IMR-90 (cell line): ENCODE measurements at regions not wholly inside any gene's neighbourhood (a gene's known extent, or its start where the extent isn't known, plus 50 kb on each side); places are given as distances from the start of the nearest gene placed in this dataset.

Experiments used
- ATAC-seq: fragments of 200-7000 bp; cut with Tn5 transposase; 2 replicates; pipeline ENCODE4 v1.9.1; 2020; ENCODE audit warnings: low read depth, mild to moderate bottlenecking, moderate library complexity
- BruUV-seq: library from RNA; stranded (reverse); fragments of 400-500 nt; replicated peaks from 2 replicates; lab custom pipeline; 2021; lab: Mats Ljungman, UMichigan
- CTCF ChIA-PET: fragments of 300-600 bp; formaldehyde crosslinking; extraction: SDS; loops from one replicate; lab custom pipeline; 2021; ENCODE audit warnings: antibody characterized with exemption; lab: Yijun Ruan, JAX
- POLR2A ChIA-PET: fragments of 300-600 bp; sonication (Branson Sonifier 250); formaldehyde crosslinking; loops from one replicate; lab custom pipeline; 2022; ENCODE audit warnings: antibody characterized with exemption; ENCODE audit not compliant: unreplicated experiment; lab: Charles Lee
- DNase-seq: peaks from one replicate; pipeline ENCODE4 v3.0.0; 2013
- H2AFZ ChIP-seq: replicated peaks from 2 replicates; pipeline ENCODE3; 2013; ENCODE audit warnings: low read length, mild to moderate bottlenecking; ENCODE audit not compliant: poor library complexity
- H2AK5ac ChIP-seq: 2 replicates; pipeline ENCODE4 v1.6.1; 2013; ENCODE audit warnings: low read depth, low read length, inconsistent platforms
- H2AK9ac ChIP-seq: replicated peaks from 2 replicates; pipeline ENCODE3; 2013; ENCODE audit warnings: mild to moderate bottlenecking, low read depth, low read length, moderate library complexity; ENCODE audit not compliant: poor library complexity
- H2BK120ac ChIP-seq: 2 replicates; pipeline ENCODE4 v1.6.1; 2013; ENCODE audit warnings: low read depth, low read length, inconsistent platforms
- H2BK15ac ChIP-seq: 3 replicates; pipeline ENCODE4 v1.6.1; 2013; ENCODE audit warnings: low read depth, low read length, inconsistent platforms
- H2BK20ac ChIP-seq: 2 replicates; pipeline ENCODE4 v1.6.1; 2013; ENCODE audit warnings: low read depth, mild to moderate bottlenecking, inconsistent platforms, low read length, moderate library complexity
- H2BK5ac ChIP-seq: 2 replicates; pipeline ENCODE4 v1.6.1; 2013; ENCODE audit warnings: mild to moderate bottlenecking, low read depth, low read length, inconsistent platforms; ENCODE audit not compliant: poor library complexity, severe bottlenecking
- H3K14ac ChIP-seq: replicated peaks from 2 replicates; pipeline ENCODE4 v1.6.1; 2013; ENCODE audit warnings: low read depth, low read length, inconsistent platforms
- H3K18ac ChIP-seq: 2 replicates; pipeline ENCODE4 v1.6.1; 2013; ENCODE audit warnings: low read depth, low read length, control low read depth
- H3K23ac ChIP-seq: 2 replicates; pipeline ENCODE4 v1.6.1; 2013; ENCODE audit warnings: low read depth, low read length, inconsistent platforms
- H3K27ac ChIP-seq: 2 replicates; pipeline ENCODE4 v1.5.1; 2013; ENCODE audit warnings: mild to moderate bottlenecking, control low read depth, low read length; ENCODE audit not compliant: insufficient read depth
- H3K27me3 ChIP-seq: 2 replicates; pipeline ENCODE4 v1.6.1; 2013; ENCODE audit warnings: low read length; ENCODE audit not compliant: control insufficient read depth, insufficient read depth
- H3K36me3 ChIP-seq: 2 replicates; pipeline ENCODE4 v1.6.1; 2013; ENCODE audit warnings: low read length, mixed read lengths; ENCODE audit not compliant: control insufficient read depth, insufficient read depth
- H3K4ac ChIP-seq: 2 replicates; pipeline ENCODE4 v1.6.1; 2013; ENCODE audit warnings: low read depth, low read length, inconsistent platforms
- H3K4me1 ChIP-seq: 2 replicates; pipeline ENCODE4 v1.6.1; 2013; ENCODE audit warnings: low read length, mixed read lengths; ENCODE audit not compliant: control insufficient read depth, insufficient read depth
- H3K4me2 ChIP-seq: 2 replicates; pipeline ENCODE4 v1.6.1; 2013; ENCODE audit warnings: low read depth, mild to moderate bottlenecking, control low read depth, low read length, moderate library complexity
- H3K4me3 ChIP-seq: 2 replicates; pipeline ENCODE4 v1.5.1; 2013; ENCODE audit warnings: low read depth, mild to moderate bottlenecking, control low read depth, low read length, moderate library complexity; ENCODE audit not compliant: insufficient read depth
- H3K56ac ChIP-seq: 2 replicates; pipeline ENCODE4 v1.6.1; 2013; ENCODE audit warnings: low read length, inconsistent platforms; ENCODE audit not compliant: insufficient read depth; ENCODE audit errors: extremely low read depth
- H3K79me1 ChIP-seq, 2 experiments: 2 replicates each; pipeline ENCODE4 v1.6.1; 2013; ENCODE audit warnings: low read length in 2 of 2, inconsistent platforms in 1 of 2, low read depth in 1 of 2
- H3K9ac ChIP-seq: 2 replicates; pipeline ENCODE4 v1.6.1; 2013; ENCODE audit warnings: low read depth, low read length, control low read depth
- H3K9me1 ChIP-seq: 2 replicates; pipeline ENCODE4 v1.6.1; 2013; ENCODE audit warnings: low read length, inconsistent platforms; ENCODE audit not compliant: insufficient read depth
- H3K9me3 ChIP-seq: 2 replicates; pipeline ENCODE4 v1.6.1; 2013; ENCODE audit warnings: low read length; ENCODE audit not compliant: control insufficient read depth, insufficient read depth
- H4K20me1 ChIP-seq: 2 replicates; pipeline ENCODE4 v1.6.1; 2013; ENCODE audit warnings: low read length, inconsistent platforms; ENCODE audit not compliant: insufficient read depth
- H4K5ac ChIP-seq: 2 replicates; pipeline ENCODE4 v1.6.1; 2013; ENCODE audit warnings: mild to moderate bottlenecking, low read depth, low read length, control low read depth
- H4K8ac ChIP-seq, 2 experiments: 2 replicates each; pipeline ENCODE4 v1.6.1; 2013; ENCODE audit warnings: low read depth in 2 of 2, low read length in 2 of 2, control low read depth in 1 of 2, inconsistent platforms in 1 of 2
- H4K91ac ChIP-seq: 2 replicates; pipeline ENCODE4 v1.6.1; 2013; ENCODE audit warnings: low read depth, low read length, inconsistent platforms; ENCODE audit not compliant: insufficient read depth
- BHLHE40 ChIP-seq: fragments of 150-350 bp; IDR thresholded peaks from 2 replicates; pipeline ENCODE4 v1.6.1; 2016; ENCODE audit warnings: mild to moderate bottlenecking, low read depth, low read length
- CHD1 ChIP-seq: IDR thresholded peaks from 2 replicates; pipeline ENCODE4 v1.6.1; 2012; ENCODE audit warnings: low read depth, low read length, improper control_type of control experiment
- MAFK ChIP-seq: IDR thresholded peaks from 2 replicates; pipeline ENCODE4 v1.6.1; 2012; ENCODE audit warnings: low read depth, low read length, improper control_type of control experiment
- MAZ ChIP-seq: IDR thresholded peaks from 2 replicates; pipeline ENCODE4 v1.6.1; 2012; ENCODE audit warnings: low read depth, mild to moderate bottlenecking, low read length, improper control_type of control experiment, moderate library complexity, borderline replicate concordance
- NFE2L2 ChIP-seq: fragments of 150-350 bp; IDR thresholded peaks from 2 replicates; pipeline ENCODE4 v1.6.1; 2016; ENCODE audit warnings: low read depth, mild to moderate bottlenecking, low read length
- POLR2A ChIP-seq: IDR thresholded peaks from 2 replicates; pipeline ENCODE4 v1.6.1; 2012; ENCODE audit warnings: mild to moderate bottlenecking, low read depth, low read length
- RAD21 ChIP-seq: IDR thresholded peaks from 2 replicates; pipeline ENCODE4 v1.6.1; 2012; ENCODE audit warnings: low read length, improper control_type of control experiment
- RCOR1 ChIP-seq: IDR thresholded peaks from 2 replicates; pipeline ENCODE4 v1.6.1; 2012; ENCODE audit warnings: mild to moderate bottlenecking, low read length, improper control_type of control experiment; ENCODE audit not compliant: insufficient replicate concordance
- RFX5 ChIP-seq: IDR thresholded peaks from 2 replicates; pipeline ENCODE4 v1.8.0; 2012; ENCODE audit warnings: low read depth, mild to moderate bottlenecking, low read length, moderate library complexity
- SMC3 ChIP-seq: fragments of 150-350 bp; IDR thresholded peaks from 2 replicates; pipeline ENCODE4 v1.6.1; 2016; ENCODE audit warnings: low read depth, mild to moderate bottlenecking, antibody characterized with exemption, low read length, moderate library complexity
- WGBS, 2 experiments: methylation state at CpG; one replicate each; pipeline versions ENCODE4 v1.1.5 to v1.1.7; 2013; ENCODE audit warnings: missing lambda C conversion rate in 2 of 2; ENCODE audit not compliant: insufficient read length in 1 of 2; ENCODE audit errors: extremely low coverage in 2 of 2; 5-methylcytosine and 5-hydroxymethylcytosine counted together
- dilution Hi-C: fragments of 300-500 bp; cut with HindIII; formaldehyde crosslinking; loops from one replicate; pipeline ENCODE4 v1.14.3; 2018; ENCODE audit warnings: low sequenced_read_pairs; ENCODE audit not compliant: unreplicated experiment
- in situ Hi-C: fragments of 300-500 bp; cut with MboI; formaldehyde crosslinking; loops from 3 replicates; pipeline ENCODE4 v1.14.3; 2019; ENCODE audit warnings: low sequenced_read_pairs, inconsistent platforms, mixed read lengths
- intact Hi-C: fragments of 100-400 bp; cut with micrococcal nuclease; formaldehyde crosslinking; loops from 2 replicates; pipeline ENCODE4 v1.10.0; 2022
- TF ChIP-seq, protein P1 (sequence below): conservative IDR thresholded peaks from 2 replicates; pipeline ENCODE4 v1.5.1; 2012; ENCODE audit warnings: mild to moderate bottlenecking, low read depth, low read length, improper control_type of control experiment
- TF ChIP-seq, protein P2 (sequence below): fragments of 150-350 bp; IDR thresholded peaks from 2 replicates; pipeline ENCODE4 v1.6.1; 2016; ENCODE audit warnings: low read depth, mild to moderate bottlenecking, low read length, moderate library complexity, borderline replicate concordance
- TF ChIP-seq, protein P3 (sequence below): fragments of 150-350 bp; IDR thresholded peaks from 2 replicates; pipeline ENCODE4 v1.6.1; 2017; ENCODE audit warnings: mild to moderate bottlenecking, antibody characterized with exemption, low read length, low read depth

DNA sequence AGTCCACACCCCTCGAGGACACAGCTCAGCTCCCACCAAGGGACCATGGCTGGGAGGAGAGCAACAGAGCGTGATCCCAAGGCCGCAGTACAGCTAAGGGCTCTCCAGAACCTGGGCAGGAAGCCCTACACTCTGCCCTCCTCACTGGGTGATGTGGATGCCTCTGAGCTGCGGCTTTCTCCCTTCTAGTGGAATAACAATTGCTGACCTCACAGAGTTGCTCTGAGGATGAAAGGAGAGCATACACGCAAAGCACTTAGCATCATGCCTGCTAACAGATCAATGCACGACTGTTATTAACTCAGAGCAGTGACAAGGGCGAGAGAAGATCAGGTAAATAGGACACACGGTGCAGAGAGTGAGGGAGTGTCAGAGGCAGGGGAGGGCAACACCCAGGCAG is 74.2 kb downstream of the ZFP36L2 start:
- Histone ChIP-seq H3K14ac (no peak overlapping the region), H3K4me3 (no peak overlapping the region), H4K20me1 (no peaks in the 10 kb centered on the region), H3K9me1 (no peaks in the 10 kb centered on the region; the same call in 1 of the 2 replicates), H3K23ac (no peak overlapping the region), H3K18ac (no peak overlapping the region), H3K27me3 (no peaks in the 10 kb centered on the region; the same call in 1 of the 2 replicates), H4K5ac (no peak overlapping the region; the same call in 1 of the 2 replicates), H2AK9ac (no peak overlapping the region), H3K9ac (no peak overlapping the region), H2BK120ac (no peak overlapping the region), H3K4me1 (no peaks in the 10 kb centered on the region), H3K79me1 (no peaks in the 10 kb centered on the region), H3K36me3 (no peaks in the 10 kb centered on the region), H2BK20ac (no peak overlapping the region), H3K56ac (no peak overlapping the region), H3K9me3 (no peaks in the 10 kb centered on the region), H4K8ac (no peak overlapping the region), H3K27ac (no peak overlapping the region), H2AFZ (no peak overlapping the region), H2BK15ac (no peak overlapping the region), H4K91ac (no peak overlapping the region), H3K4ac (no peak overlapping the region), H2AK5ac (no peak overlapping the region), H2BK5ac (no peak overlapping the region), H3K4me2 (no peak overlapping the region)
- in situ Hi-C loops: no loop called here
- dilution Hi-C loops: no loop called here
- no peak for ATAC-seq
- no CpG with 5 or more reads among the region's 8 CpGs for WGBS, 2 experiments
- CTCF ChIA-PET: no interaction called here
- no TSS peak for BruUV-seq
- intact Hi-C loops: no loop called here
- POLR2A ChIA-PET: no interaction called here
- no peak for DNase-seq
- TF ChIP-seq MAFK (no peak), NFE2L2 (no peak), RCOR1 (no peak), SMC3 (no peak), MAZ (no peak), BHLHE40 (no peak), CHD1 (no peak), RAD21 (no peak), POLR2A (no peak), RFX5 (no peak)
- TF ChIP-seq, protein P1, sequence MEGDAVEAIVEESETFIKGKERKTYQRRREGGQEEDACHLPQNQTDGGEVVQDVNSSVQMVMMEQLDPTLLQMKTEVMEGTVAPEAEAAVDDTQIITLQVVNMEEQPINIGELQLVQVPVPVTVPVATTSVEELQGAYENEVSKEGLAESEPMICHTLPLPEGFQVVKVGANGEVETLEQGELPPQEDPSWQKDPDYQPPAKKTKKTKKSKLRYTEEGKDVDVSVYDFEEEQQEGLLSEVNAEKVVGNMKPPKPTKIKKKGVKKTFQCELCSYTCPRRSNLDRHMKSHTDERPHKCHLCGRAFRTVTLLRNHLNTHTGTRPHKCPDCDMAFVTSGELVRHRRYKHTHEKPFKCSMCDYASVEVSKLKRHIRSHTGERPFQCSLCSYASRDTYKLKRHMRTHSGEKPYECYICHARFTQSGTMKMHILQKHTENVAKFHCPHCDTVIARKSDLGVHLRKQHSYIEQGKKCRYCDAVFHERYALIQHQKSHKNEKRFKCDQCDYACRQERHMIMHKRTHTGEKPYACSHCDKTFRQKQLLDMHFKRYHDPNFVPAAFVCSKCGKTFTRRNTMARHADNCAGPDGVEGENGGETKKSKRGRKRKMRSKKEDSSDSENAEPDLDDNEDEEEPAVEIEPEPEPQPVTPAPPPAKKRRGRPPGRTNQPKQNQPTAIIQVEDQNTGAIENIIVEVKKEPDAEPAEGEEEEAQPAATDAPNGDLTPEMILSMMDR: no peak
- TF ChIP-seq, protein P2, sequence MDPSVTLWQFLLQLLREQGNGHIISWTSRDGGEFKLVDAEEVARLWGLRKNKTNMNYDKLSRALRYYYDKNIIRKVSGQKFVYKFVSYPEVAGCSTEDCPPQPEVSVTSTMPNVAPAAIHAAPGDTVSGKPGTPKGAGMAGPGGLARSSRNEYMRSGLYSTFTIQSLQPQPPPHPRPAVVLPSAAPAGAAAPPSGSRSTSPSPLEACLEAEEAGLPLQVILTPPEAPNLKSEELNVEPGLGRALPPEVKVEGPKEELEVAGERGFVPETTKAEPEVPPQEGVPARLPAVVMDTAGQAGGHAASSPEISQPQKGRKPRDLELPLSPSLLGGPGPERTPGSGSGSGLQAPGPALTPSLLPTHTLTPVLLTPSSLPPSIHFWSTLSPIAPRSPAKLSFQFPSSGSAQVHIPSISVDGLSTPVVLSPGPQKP: no peak
- TF ChIP-seq, protein P3, sequence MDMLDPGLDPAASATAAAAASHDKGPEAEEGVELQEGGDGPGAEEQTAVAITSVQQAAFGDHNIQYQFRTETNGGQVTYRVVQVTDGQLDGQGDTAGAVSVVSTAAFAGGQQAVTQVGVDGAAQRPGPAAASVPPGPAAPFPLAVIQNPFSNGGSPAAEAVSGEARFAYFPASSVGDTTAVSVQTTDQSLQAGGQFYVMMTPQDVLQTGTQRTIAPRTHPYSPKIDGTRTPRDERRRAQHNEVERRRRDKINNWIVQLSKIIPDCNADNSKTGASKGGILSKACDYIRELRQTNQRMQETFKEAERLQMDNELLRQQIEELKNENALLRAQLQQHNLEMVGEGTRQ: no peak
